WI38 (cell line): ENCODE measurements at regions not wholly inside any gene's neighbourhood (a gene's known extent, or its start where the extent isn't known, plus 50 kb on each side); places are given as distances from the start of the nearest gene placed in this dataset.

Source experiments
- H3K4me3 ChIP-seq: 2 replicates; pipeline ENCODE4 v1.5.1; 2011; ENCODE audit warnings: low read depth, mild to moderate bottlenecking, control low read depth, low read length
- CTCF ChIP-seq: IDR thresholded peaks from 2 replicates; pipeline ENCODE4 v1.5.1; 2012; ENCODE audit warnings: low read depth, mild to moderate bottlenecking, control low read depth, low read length

GRCh38 chr3:161560008-161560637 is 63.5 kb downstream of the OTOL1 start:
- no peak overlapping the region for H3K4me3 ChIP-seq
- no peak for TF ChIP-seq CTCF

- H3K4me3 ChIP-seq = no peak overlapping the region
- no peak for TF ChIP-seq CTCF
These were observed 71.2 kb downstream of the OTOL1 start for GRCh38 chr3:161567577-161568361.

- TF ChIP-seq CTCF = no peak
- H3K4me3 ChIP-seq = no peak overlapping the region
These were observed 72.1 kb downstream of the OTOL1 start for GRCh38 chr3:161568671-161569070.

- H3K4me3 ChIP-seq = no peak overlapping the region
- no peak for TF ChIP-seq CTCF
These were observed 75.3 kb downstream of the OTOL1 start for GRCh38 chr3:161571951-161572350.

GRCh38 chr3:161573136-161573535 is 76.5 kb downstream of the OTOL1 start:
- no peak for TF ChIP-seq CTCF
- no peak overlapping the region for H3K4me3 ChIP-seq

- no peak for TF ChIP-seq CTCF
These were observed 79.3 kb downstream of the OTOL1 start for GRCh38 chr3:161575901-161576300.

GRCh38 chr3:161576311-161576710 is 79.7 kb downstream of the OTOL1 start:
- H3K4me3 ChIP-seq = no peak overlapping the region

More at GRCh38 chr3:161575901-161576300, 79.3 kb downstream of the OTOL1 start:
- H3K4me3 ChIP-seq = no peak overlapping the region

More at GRCh38 chr3:161576311-161576710, 79.7 kb downstream of the OTOL1 start:
- TF ChIP-seq CTCF = no peak
